CD14-positive monocyte (primary cell): ENCODE measurements at regions not wholly inside any gene's neighbourhood (a gene's known extent, or its start where the extent isn't known, plus 50 kb on each side); places are given as distances from the start of the nearest gene placed in this dataset.

Experiments
- DNase-seq, 3 donors: peaks; one replicate each; pipeline ENCODE4 v3.0.0-alpha.2; 2011 to 2022
- H2AFZ ChIP-seq: 2 replicates; pipeline ENCODE4 v1.6.0; 2012; ENCODE audit warnings: mild to moderate bottlenecking, low read depth, low read length, inconsistent platforms; ENCODE audit not compliant: insufficient read depth, poor library complexity, severe bottlenecking
- H3K27ac ChIP-seq, 2 donors: 1 replicate in 1 of 2; 2 replicates in 1 of 2; pipeline ENCODE4 v1.5.1; 2012 to 2013; ENCODE audit warnings: low read length in 2 of 2, control low read depth in 1 of 2, inconsistent platforms in 1 of 2, low read depth in 1 of 2, mild to moderate bottlenecking in 1 of 2
- H3K27me3 ChIP-seq, 2 donors: one replicate each; pipeline versions ENCODE4 v1.6.0 to v1.6.1; 2011 to 2013; ENCODE audit warnings: low read length in 2 of 2; ENCODE audit not compliant: control insufficient read depth in 2 of 2, insufficient read depth in 2 of 2
- H3K36me3 ChIP-seq, 2 donors: replicated peaks in 1 of 2; 1 replicate in 1 of 2; 2 replicates in 1 of 2; pipeline versions ENCODE4 v1.5.1 to v1.6.1; 2012 to 2013; ENCODE audit warnings: low read length in 2 of 2, control low read depth in 1 of 2, inconsistent platforms in 1 of 2, mild to moderate bottlenecking in 1 of 2; ENCODE audit not compliant: insufficient read depth in 2 of 2, control insufficient read depth in 1 of 2
- H3K4me1 ChIP-seq, 2 donors: 1 replicate in 1 of 2; 2 replicates in 1 of 2; pipeline versions ENCODE4 v1.5.1 to v1.6.1; 2012 to 2013; ENCODE audit warnings: low read length in 2 of 2, control low read depth in 1 of 2, inconsistent platforms in 1 of 2, mild to moderate bottlenecking in 1 of 2, moderate library complexity in 1 of 2; ENCODE audit not compliant: insufficient read depth in 2 of 2, control insufficient read depth in 1 of 2
- H3K4me2 ChIP-seq: replicated peaks from 2 replicates; pipeline ENCODE3; 2012; ENCODE audit warnings: low read length, moderate library complexity, mild to moderate bottlenecking; ENCODE audit not compliant: poor library complexity, severe bottlenecking; ENCODE audit errors: extremely low read depth
- H3K4me3 ChIP-seq, 3 experiments: fragments of 200-600 bp in 1 of 3; sonication (generic) in 1 of 3; replicated peaks in 1 of 3; 1 replicate in 2 of 3; 2 replicates in 1 of 3; pipeline ENCODE4 v1.5.1; 2011 to 2013; ENCODE audit warnings: low read length in 3 of 3, mild to moderate bottlenecking in 3 of 3, control low read depth in 2 of 3, low read depth in 2 of 3, inconsistent platforms in 1 of 3, moderate library complexity in 1 of 3
- H3K79me2 ChIP-seq: 2 replicates; pipeline ENCODE4 v1.6.0; 2012; ENCODE audit warnings: mild to moderate bottlenecking, control low read depth, inconsistent platforms, low read length, moderate library complexity; ENCODE audit not compliant: insufficient read depth
- H3K9ac ChIP-seq: 2 replicates; pipeline ENCODE4 v1.6.0; 2017; ENCODE audit warnings: low read length, mild to moderate bottlenecking; ENCODE audit not compliant: insufficient read depth, poor library complexity, severe bottlenecking
- H3K9me3 ChIP-seq, 2 donors: replicated peaks in 1 of 2; 1 replicate in 1 of 2; 2 replicates in 1 of 2; pipeline versions ENCODE4 v1.5.1 to v1.6.1; 2012 to 2013; ENCODE audit warnings: low read length in 2 of 2, control low read depth in 1 of 2; ENCODE audit not compliant: control insufficient read depth in 1 of 2, insufficient read depth in 1 of 2
- H4K20me1 ChIP-seq: 2 replicates; pipeline ENCODE4 v1.6.0; 2012; ENCODE audit warnings: mild to moderate bottlenecking, low read length, control low read depth, moderate library complexity; ENCODE audit not compliant: insufficient read depth
- H3K27ac Mint-ChIP-seq, 7 donors: one replicate each; pipeline ENCODE4 v1.8.0; 2020; ENCODE audit warnings: mild to moderate bottlenecking in 7 of 7, mixed read lengths in 7 of 7, moderate library complexity in 6 of 7, inconsistent platforms in 2 of 7
- H3K27me3 Mint-ChIP-seq, 3 donors: one replicate each; pipeline ENCODE4 v1.8.0; 2021 to 2022; ENCODE audit warnings: low read depth in 3 of 3, mild to moderate bottlenecking in 3 of 3, mixed read lengths in 3 of 3, moderate library complexity in 3 of 3, inconsistent platforms in 1 of 3
- H3K36me3 Mint-ChIP-seq, 2 donors: one replicate each; pipeline ENCODE4 v1.8.0; 2020; ENCODE audit warnings: mixed read lengths in 2 of 2, inconsistent platforms in 1 of 2, mild to moderate bottlenecking in 1 of 2
- H3K4me1 Mint-ChIP-seq: one replicate; pipeline ENCODE4 v1.8.0; 2020; ENCODE audit warnings: mild to moderate bottlenecking, mixed read lengths
- H3K4me3 Mint-ChIP-seq, 2 donors: one replicate each; pipeline ENCODE4 v1.8.0; 2020; ENCODE audit warnings: mild to moderate bottlenecking in 2 of 2, mixed read lengths in 2 of 2, moderate library complexity in 1 of 2
- H3K9me3 Mint-ChIP-seq, 7 donors: one replicate each; pipeline ENCODE4 v1.8.0; 2020 to 2022; ENCODE audit warnings: mixed read lengths in 7 of 7, mild to moderate bottlenecking in 6 of 7, moderate library complexity in 6 of 7, inconsistent platforms in 2 of 7
- CTCF ChIP-seq: fragments of 200-600 bp; IDR thresholded peaks from one replicate; pipeline ENCODE4 v1.8.0; 2022; ENCODE audit warnings: antibody characterized with exemption, mild to moderate bottlenecking
- WGBS: methylation state at CpG from one replicate; pipeline ENCODE4 v1.1.5; 2013; ENCODE audit warnings: missing lambda C conversion rate; ENCODE audit not compliant: insufficient coverage; 5-methylcytosine and 5-hydroxymethylcytosine counted together
- intact Hi-C, 2 donors: fragments of 100-400 bp; cut with micrococcal nuclease; formaldehyde crosslinking; loops; one replicate each; pipeline versions ENCODE4 v1.15.0 to v1.15.1; 2023

GRCh38 chr1:38555594-38555993, 304.0 kb downstream of the RRAGC start:
- intact Hi-C loops, result no loop called here
- no peak for TF ChIP-seq CTCF
- Histone ChIP-seq H3K4me1 (peaks cover 11 to 15% of the 10 kb centered on the region in 2 donors), H3K27me3 (peaks cover under 1% of the 10 kb centered on the region in 2 donors), H3K36me3 (no peaks in the 10 kb centered on the region), H3K4me3 (no peak overlapping the region), H3K79me2 (no peaks in the 10 kb centered on the region), H3K4me2 (no peak overlapping the region), H2AFZ (no peak overlapping the region), H4K20me1 (no peaks in the 10 kb centered on the region), H3K27ac (no peak overlapping the region), H3K9me3 (no peaks in the 10 kb centered on the region), H3K9ac (no peak overlapping the region)
- H3K27ac Mint-ChIP-seq, result no peak overlapping the region
- no peaks in the 10 kb centered on the region for H3K36me3 Mint-ChIP-seq
- no CpG with 5 or more reads among the region's 1 CpG for WGBS
- H3K9me3 Mint-ChIP-seq, result peaks cover 0 to 1% (median 0%) of the 10 kb centered on the region in 7 donors
- no peak overlapping the region for H3K4me3 Mint-ChIP-seq
- peaks cover 3 to 8% (median 3%) of the 10 kb centered on the region in 3 donors for H3K27me3 Mint-ChIP-seq
- H3K4me1 Mint-ChIP-seq, result peaks cover 18% of the 10 kb centered on the region
- DNase-seq, result no peak

DNA sequence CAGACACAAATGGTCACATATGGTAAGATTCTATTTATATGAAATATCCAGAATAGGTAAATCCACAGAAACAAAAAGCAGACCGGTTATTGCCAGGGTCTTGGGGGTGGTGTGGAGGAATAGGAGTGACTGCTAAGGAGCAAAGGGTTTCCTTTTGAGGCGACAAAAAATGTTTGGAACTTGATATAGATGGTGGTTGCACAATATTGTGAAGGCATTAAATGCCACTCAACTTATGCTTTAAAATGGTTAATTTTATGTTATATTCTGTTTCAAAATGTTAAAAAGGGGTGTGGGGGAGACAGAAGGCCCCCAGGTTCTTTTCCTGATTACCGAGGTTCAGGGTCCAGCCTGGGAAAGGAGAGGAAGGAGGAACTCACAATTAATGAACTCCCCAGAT, 304.4 kb downstream of the RRAGC start:
- no peak for TF ChIP-seq CTCF
- H3K79me2 ChIP-seq, result no peaks in the 10 kb centered on the region
- no peaks in the 10 kb centered on the region for H3K36me3 ChIP-seq
- no peaks in the 10 kb centered on the region for H3K9me3 ChIP-seq
- Mint-ChIP-seq H3K4me1 (peaks cover 13% of the 10 kb centered on the region), H3K9me3 (peaks cover 0 to 1% (median 0%) of the 10 kb centered on the region in 7 donors), H3K27ac (no peak overlapping the region), H3K27me3 (peaks cover 7 to 12% (median 8%) of the 10 kb centered on the region in 3 donors), H3K36me3 (no peaks in the 10 kb centered on the region), H3K4me3 (no peak overlapping the region)
- intact Hi-C loops, result no loop called here
- no CpG with 5 or more reads among the region's 3 CpGs for WGBS
- H3K27ac ChIP-seq, result no peak overlapping the region
- H3K4me1 ChIP-seq, result peaks cover 7 to 10% of the 10 kb centered on the region in 2 donors
- H3K9ac ChIP-seq, result no peak overlapping the region
- H3K4me2 ChIP-seq, result no peak overlapping the region
- H3K27me3 ChIP-seq, result peaks cover 4% of the 10 kb centered on the region in 2 donors
- H3K4me3 ChIP-seq, result no peak overlapping the region
- H4K20me1 ChIP-seq, result no peaks in the 10 kb centered on the region
- no peak for DNase-seq
- H2AFZ ChIP-seq, result no peak overlapping the region
